Karpas-422 (cell line): ENCODE measurements at regions not wholly inside any gene's neighbourhood (a gene's known extent, or its start where the extent isn't known, plus 50 kb on each side); places are given as distances from the start of the nearest gene placed in this dataset.

ENCODE experiments used
- DNase-seq: peaks from one replicate; pipeline ENCODE4 v3.0.0-alpha.2; 2015
- H2AFZ ChIP-seq: fragments of 200-600 bp; sonication (generic); 2 replicates; pipeline ENCODE4 v1.6.1; 2014; ENCODE audit warnings: antibody characterized with exemption, low read length, mixed read lengths
- H3K27ac ChIP-seq: fragments of 200-600 bp; sonication (generic); 2 replicates; pipeline ENCODE4 v1.5.1; 2014; ENCODE audit warnings: mild to moderate bottlenecking, low read length, moderate library complexity
- H3K27me3 ChIP-seq: fragments of 200-600 bp; sonication (generic); 2 replicates; pipeline ENCODE4 v1.6.1; 2014; ENCODE audit warnings: low read length, mixed read lengths
- H3K36me3 ChIP-seq: fragments of 200-600 bp; sonication (generic); 2 replicates; pipeline ENCODE4 v1.6.1; 2014; ENCODE audit warnings: low read length, mixed read lengths; ENCODE audit not compliant: insufficient read depth
- H3K4me1 ChIP-seq: fragments of 200-600 bp; sonication (generic); 2 replicates; pipeline ENCODE4 v1.6.1; 2014; ENCODE audit warnings: mild to moderate bottlenecking, low read length, mixed read lengths
- H3K4me2 ChIP-seq: fragments of 200-600 bp; sonication (generic); 2 replicates; pipeline ENCODE4 v1.6.1; 2014; ENCODE audit warnings: low read length, low read depth, mild to moderate bottlenecking; ENCODE audit not compliant: poor library complexity, severe bottlenecking
- H3K4me3 ChIP-seq: fragments of 200-600 bp; sonication (generic); 2 replicates; pipeline ENCODE4 v1.5.1; 2014; ENCODE audit warnings: mild to moderate bottlenecking, antibody characterized with exemption, low read length, mixed read lengths
- H3K79me2 ChIP-seq: fragments of 200-600 bp; sonication (generic); 2 replicates; pipeline ENCODE4 v1.6.1; 2014; ENCODE audit warnings: mild to moderate bottlenecking, low read length, mixed read lengths
- H3K9ac ChIP-seq: fragments of 200-600 bp; sonication (generic); 2 replicates; pipeline ENCODE4 v1.6.0; 2014; ENCODE audit warnings: low read length
- H3K9me2 ChIP-seq: fragments of 200-600 bp; sonication (generic), shearing (Covaris generic); replicated peaks from 2 replicates; pipeline ENCODE4 v1.6.0; 2014; ENCODE audit warnings: mild to moderate bottlenecking, low read length, moderate library complexity; ENCODE audit not compliant: insufficient read depth
- H3K9me3 ChIP-seq: fragments of 300-700, 200-600 bp; sonication (generic); 2 replicates; pipeline ENCODE4 v1.6.1; 2014; ENCODE audit warnings: low read length, mixed read lengths
- H4K20me1 ChIP-seq: fragments of 200-600 bp; sonication (generic); 2 replicates; pipeline ENCODE4 v1.6.1; 2014; ENCODE audit warnings: mild to moderate bottlenecking, antibody characterized with exemption, low read length, low read depth; ENCODE audit not compliant: insufficient read depth

GRCh38 chr17:77451894-77452852, 311.4 kb downstream of the SEC14L1 start:
- H4K20me1 ChIP-seq: no peaks in the 10 kb centered on the region
- H3K4me3 ChIP-seq: peak overlapping the region; percentile 87
- DNase-seq: peak; percentile 84
- H3K27me3 ChIP-seq: no peaks in the 10 kb centered on the region
- peak overlapping the region; percentile 93 for H3K4me2 ChIP-seq
- H3K79me2 ChIP-seq: peaks cover 80% of the 10 kb centered on the region
- H3K9ac ChIP-seq: peak overlapping the region; percentile 98
- H3K27ac ChIP-seq: peak overlapping the region; percentile 97
- H3K36me3 ChIP-seq: no peaks in the 10 kb centered on the region
- H3K4me1 ChIP-seq: peaks cover 63% of the 10 kb centered on the region
- H3K9me3 ChIP-seq: no peaks in the 10 kb centered on the region
- no peaks in the 10 kb centered on the region for H3K9me2 ChIP-seq
- H2AFZ ChIP-seq: no peak overlapping the region

GRCh38 chr17:77453613-77454241, 313.0 kb downstream of the SEC14L1 start:
- Histone ChIP-seq H3K9ac (peak overlapping the region; percentile 98), H3K27me3 (no peaks in the 10 kb centered on the region), H2AFZ (no peak overlapping the region), H3K4me2 (peak overlapping the region; percentile 93), H4K20me1 (no peaks in the 10 kb centered on the region), H3K4me3 (peak overlapping the region; percentile 87), H3K4me1 (peaks cover 76% of the 10 kb centered on the region), H3K79me2 (peaks cover 95% of the 10 kb centered on the region), H3K36me3 (no peaks in the 10 kb centered on the region; the same call in 1 of the 2 replicates), H3K27ac (peak overlapping the region; percentile 97), H3K9me3 (no peaks in the 10 kb centered on the region), H3K9me2 (no peaks in the 10 kb centered on the region)
- DNase-seq: peak; percentile 87

- H3K79me2 ChIP-seq: peaks cover 99% of the 10 kb centered on the region
- no peaks in the 10 kb centered on the region for H3K27me3 ChIP-seq
- no peaks in the 10 kb centered on the region for H3K9me2 ChIP-seq
- peak overlapping the region; percentile 93 for H3K4me2 ChIP-seq
- no peak overlapping the region for H2AFZ ChIP-seq
- H3K4me3 ChIP-seq: peak overlapping the region; percentile 87
- peak; percentile 77 for DNase-seq
- H3K4me1 ChIP-seq: peaks cover 79% of the 10 kb centered on the region
- no peaks in the 10 kb centered on the region; the same call in 1 of the 2 replicates for H3K36me3 ChIP-seq
- H3K9ac ChIP-seq: peak overlapping the region; percentile 98
- H3K9me3 ChIP-seq: no peaks in the 10 kb centered on the region
- no peaks in the 10 kb centered on the region for H4K20me1 ChIP-seq
- H3K27ac ChIP-seq: peak overlapping the region; percentile 97
Observed at GRCh38 chr17:77454242-77455095, 313.7 kb downstream of the SEC14L1 start.

GRCh38 chr17:77455111-77455890, 314.5 kb downstream of the SEC14L1 start:
- Histone ChIP-seq H3K9me3 (no peaks in the 10 kb centered on the region), H3K27me3 (no peaks in the 10 kb centered on the region), H4K20me1 (no peaks in the 10 kb centered on the region), H3K4me1 (peaks cover 79% of the 10 kb centered on the region), H3K4me3 (peak overlapping the region; percentile 87), H3K36me3 (no peaks in the 10 kb centered on the region; the same call in 1 of the 2 replicates), H3K27ac (peak overlapping the region; percentile 97), H3K4me2 (peak overlapping the region; percentile 93), H3K79me2 (peaks cover 99% of the 10 kb centered on the region), H3K9me2 (no peaks in the 10 kb centered on the region), H3K9ac (peak overlapping the region; percentile 98), H2AFZ (no peak overlapping the region)
- DNase-seq: peak; percentile 72

GRCh38 chr17:77455891-77456260, 315.1 kb downstream of the SEC14L1 start:
- Histone ChIP-seq H3K27me3 (no peaks in the 10 kb centered on the region), H3K27ac (peak overlapping the region; percentile 97), H3K9me3 (no peaks in the 10 kb centered on the region), H3K9me2 (no peaks in the 10 kb centered on the region), H3K79me2 (peaks cover 99% of the 10 kb centered on the region), H3K9ac (peak overlapping the region; percentile 98), H4K20me1 (no peaks in the 10 kb centered on the region), H3K4me1 (peaks cover 82% of the 10 kb centered on the region), H2AFZ (no peak overlapping the region), H3K36me3 (no peaks in the 10 kb centered on the region; the same call in 1 of the 2 replicates), H3K4me3 (peak overlapping the region; percentile 87), H3K4me2 (peak overlapping the region; percentile 93)
- DNase-seq: no peak

- DNase-seq: peak; percentile 55
- Histone ChIP-seq H3K9me3 (no peaks in the 10 kb centered on the region), H2AFZ (no peak overlapping the region), H3K36me3 (no peaks in the 10 kb centered on the region; the same call in 1 of the 2 replicates), H3K27ac (peak overlapping the region; percentile 97), H3K4me1 (peaks cover 87% of the 10 kb centered on the region), H4K20me1 (no peaks in the 10 kb centered on the region), H3K9ac (peak overlapping the region; percentile 98), H3K27me3 (no peaks in the 10 kb centered on the region), H3K79me2 (peaks cover 98% of the 10 kb centered on the region), H3K4me2 (peak overlapping the region; percentile 93), H3K9me2 (no peaks in the 10 kb centered on the region), H3K4me3 (peak overlapping the region; percentile 56)
Observed at GRCh38 chr17:77456271-77456950, 315.6 kb downstream of the SEC14L1 start.

GRCh38 chr17:77456951-77457548, 316.3 kb downstream of the SEC14L1 start:
- H3K9me2 ChIP-seq: no peaks in the 10 kb centered on the region
- no peaks in the 10 kb centered on the region for H4K20me1 ChIP-seq
- H3K27me3 ChIP-seq: no peaks in the 10 kb centered on the region
- no peak overlapping the region for H2AFZ ChIP-seq
- no peaks in the 10 kb centered on the region; the same call in 1 of the 2 replicates for H3K36me3 ChIP-seq
- peak overlapping the region; percentile 56 for H3K4me3 ChIP-seq
- peak overlapping the region; percentile 98 for H3K9ac ChIP-seq
- H3K9me3 ChIP-seq: no peaks in the 10 kb centered on the region
- H3K27ac ChIP-seq: peak overlapping the region; percentile 97
- H3K4me1 ChIP-seq: peaks cover 94% of the 10 kb centered on the region
- peaks cover 98% of the 10 kb centered on the region for H3K79me2 ChIP-seq
- DNase-seq: peak; percentile 82
- peak overlapping the region; percentile 93 for H3K4me2 ChIP-seq
